H1 (cell line): ENCODE measurements at regions not wholly inside any gene's neighbourhood (a gene's known extent, or its start where the extent isn't known, plus 50 kb on each side); places are given as distances from the start of the nearest gene placed in this dataset.

Experiments used
- CTCF ChIA-PET: fragments of 300-600 bp; sonication (Branson Sonifier 250); formaldehyde crosslinking; loops from one replicate; lab custom pipeline; 2021; ENCODE audit not compliant: partially characterized antibody; lab: Charles Lee
- POLR2A ChIA-PET: fragments of 300-600 bp; sonication (Branson Sonifier 250); formaldehyde crosslinking; loops from one replicate; lab custom pipeline; 2021; ENCODE audit warnings: inconsistent platforms; ENCODE audit not compliant: partially characterized antibody; lab: Charles Lee
- DNase-seq, 2 experiments: peaks; one replicate each; pipeline versions ENCODE4 v3.0.0 to v3.0.0-alpha.2; 2010 to 2022; ENCODE audit warnings: low spot score in 2 of 2, low read depth in 1 of 2, mixed read lengths in 1 of 2
- FAIRE-seq: peaks from 2 replicates; lab custom pipeline; 2011; peaks lifted over from hg19 to GRCh38; lab: Jason Lieb, UNC
- H2AFZ ChIP-seq: 2 replicates; pipeline ENCODE4 v1.8.1; 2012; ENCODE audit warnings: low read length, inconsistent platforms
- H2AK5ac ChIP-seq: 2 replicates; pipeline ENCODE4 v1.6.1; 2013; ENCODE audit warnings: low read depth, low read length
- H2BK120ac ChIP-seq: replicated peaks from 2 replicates; pipeline ENCODE3; 2013; ENCODE audit warnings: low read depth, low read length, inconsistent platforms
- H2BK12ac ChIP-seq: 2 replicates; pipeline ENCODE4 v1.6.1; 2013; ENCODE audit warnings: low read depth, low read length
- H2BK15ac ChIP-seq: 2 replicates; pipeline ENCODE4 v1.6.1; 2013; ENCODE audit warnings: low read length
- H2BK20ac ChIP-seq: 2 replicates; pipeline ENCODE4 v1.6.1; 2013; ENCODE audit warnings: low read length
- H2BK5ac ChIP-seq: 2 replicates; pipeline ENCODE4 v1.6.1; 2013; ENCODE audit warnings: low read depth, low read length
- H3K14ac ChIP-seq: 2 replicates; pipeline ENCODE4 v1.6.1; 2013; ENCODE audit warnings: inconsistent platforms; ENCODE audit not compliant: insufficient read length
- H3K18ac ChIP-seq: 2 replicates; pipeline ENCODE4 v1.6.1; 2013; ENCODE audit warnings: low read length; ENCODE audit errors: extremely low read depth
- H3K23ac ChIP-seq: 2 replicates; pipeline ENCODE4 v1.6.1; 2013; ENCODE audit warnings: inconsistent platforms; ENCODE audit not compliant: insufficient read length
- H3K23me2 ChIP-seq: 2 replicates; pipeline ENCODE4 v1.6.1; 2013; ENCODE audit warnings: low read depth, low read length
- H3K27ac ChIP-seq: 2 replicates; pipeline ENCODE4 v1.6.1; 2011; ENCODE audit warnings: low read depth, low read length, inconsistent platforms
- H3K27me3 ChIP-seq, 4 experiments: replicated peaks in 1 of 4; 1 replicate in 1 of 4; 2 replicates in 3 of 4; pipeline versions ENCODE4 v1.6.1 to v1.8.1; 2011 to 2013; ENCODE audit warnings: low read length in 3 of 4, mild to moderate bottlenecking in 3 of 4, inconsistent platforms in 2 of 4, mixed read lengths in 2 of 4, moderate library complexity in 1 of 4; ENCODE audit not compliant: control insufficient read depth in 3 of 4, insufficient read depth in 3 of 4; ENCODE audit errors: extremely low read depth in 1 of 4
- H3K36me3 ChIP-seq, 4 experiments: 2 replicates each; pipeline versions ENCODE4 v1.6.1 to v1.8.1; 2011 to 2013; ENCODE audit warnings: mild to moderate bottlenecking in 4 of 4, low read length in 3 of 4, moderate library complexity in 2 of 4, control low read depth in 1 of 4, inconsistent platforms in 1 of 4; ENCODE audit not compliant: insufficient read depth in 4 of 4, control insufficient read depth in 2 of 4
- H3K4ac ChIP-seq: replicated peaks from 2 replicates; pipeline ENCODE3; 2013; ENCODE audit warnings: low read length, low read depth, mixed read lengths, inconsistent platforms; ENCODE audit not compliant: insufficient read length
- H3K4me1 ChIP-seq, 4 experiments: replicated peaks in 1 of 4; 1 replicate in 1 of 4; 2 replicates in 3 of 4; pipeline versions ENCODE4 v1.6.1 to v1.8.1; 2011 to 2013; ENCODE audit warnings: low read length in 3 of 4, inconsistent platforms in 2 of 4, mixed read lengths in 1 of 4; ENCODE audit not compliant: insufficient read depth in 4 of 4, control insufficient read depth in 3 of 4
- H3K4me2 ChIP-seq, 2 experiments: 2 replicates each; pipeline versions ENCODE4 v1.6.1 to v1.8.1; 2011 to 2013; ENCODE audit warnings: low read depth in 2 of 2, low read length in 2 of 2, control low read depth in 1 of 2, inconsistent platforms in 1 of 2, mild to moderate bottlenecking in 1 of 2; ENCODE audit not compliant: insufficient read depth in 1 of 2
- H3K4me3 ChIP-seq, 4 experiments: fragments of 200-600, 300-600 bp in 1 of 4; sonication (generic), shearing (Covaris generic), sonication (Bioruptor Twin) in 1 of 4; 2 replicates each; pipeline versions ENCODE4 v1.5.1 to v1.8.1; 2011 to 2016; ENCODE audit warnings: low read length in 4 of 4, low read depth in 3 of 4, control low read depth in 2 of 4, inconsistent platforms in 2 of 4, mild to moderate bottlenecking in 2 of 4, mixed read lengths in 1 of 4, moderate library complexity in 1 of 4; ENCODE audit not compliant: insufficient read depth in 2 of 4; ENCODE audit errors: extremely low read depth in 1 of 4
- H3K56ac ChIP-seq: replicated peaks from 2 replicates; pipeline ENCODE3; 2013; ENCODE audit warnings: low read depth, mild to moderate bottlenecking, mixed read lengths, low read length, inconsistent platforms; ENCODE audit not compliant: insufficient read length
- H3K79me1 ChIP-seq: 2 replicates; pipeline ENCODE4 v1.6.1; 2013; ENCODE audit warnings: low read depth, low read length, control low read depth
- H3K79me2 ChIP-seq, 2 experiments: 2 replicates each; pipeline versions ENCODE4 v1.6.1 to v1.8.1; 2012 to 2013; ENCODE audit warnings: low read length in 2 of 2, mild to moderate bottlenecking in 2 of 2, inconsistent platforms in 1 of 2; ENCODE audit not compliant: insufficient read depth in 2 of 2, control insufficient read depth in 1 of 2
- H3K9ac ChIP-seq, 4 experiments: replicated peaks in 1 of 4; 1 replicate in 1 of 4; 2 replicates in 3 of 4; pipeline versions ENCODE4 v1.6.1 to v1.8.1; 2011 to 2013; ENCODE audit warnings: low read depth in 3 of 4, low read length in 3 of 4, control low read depth in 2 of 4, mild to moderate bottlenecking in 2 of 4, moderate library complexity in 2 of 4, inconsistent platforms in 1 of 4; ENCODE audit errors: extremely low read depth in 1 of 4
- H3K9me3 ChIP-seq, 2 experiments: 2 replicates each; pipeline versions ENCODE4 v1.6.1 to v1.8.1; 2012 to 2013; ENCODE audit warnings: mild to moderate bottlenecking in 2 of 2, moderate library complexity in 2 of 2, control low read depth in 1 of 2, inconsistent platforms in 1 of 2, low read depth in 1 of 2, low read length in 1 of 2, mixed read lengths in 1 of 2; ENCODE audit not compliant: insufficient read depth in 2 of 2
- H4K20me1 ChIP-seq, 2 experiments: replicated peaks in 1 of 2; 2 replicates each; pipeline versions ENCODE3 to v1.8.1; 2011 to 2013; ENCODE audit warnings: inconsistent platforms in 2 of 2, low read length in 2 of 2, mild to moderate bottlenecking in 1 of 2; ENCODE audit not compliant: insufficient read depth in 2 of 2, control insufficient read depth in 1 of 2
- H4K5ac ChIP-seq: 2 replicates; pipeline ENCODE4 v1.6.1; 2013; ENCODE audit warnings: low read length, low read depth, mixed read lengths, inconsistent platforms; ENCODE audit not compliant: insufficient read length
- H4K8ac ChIP-seq: 2 replicates; pipeline ENCODE4 v1.8.0; 2013; ENCODE audit warnings: mild to moderate bottlenecking, moderate library complexity, low read length, inconsistent platforms; ENCODE audit not compliant: insufficient read depth; ENCODE audit errors: extremely low read depth
- H4K91ac ChIP-seq: replicated peaks from 2 replicates; pipeline ENCODE3; 2013; ENCODE audit warnings: low read length, mixed read lengths, inconsistent platforms; ENCODE audit not compliant: insufficient read length
- SIX5 ChIP-seq: IDR thresholded peaks from 2 replicates; pipeline ENCODE4 v1.6.1; 2011; ENCODE audit warnings: mild to moderate bottlenecking, low read depth, low read length
- WGBS, 2 experiments: shearing (Covaris generic) in 1 of 2; methylation state at CpG; one replicate each; pipeline versions ENCODE4 v1.1.6 to v1.1.7; 2013 to 2015; ENCODE audit warnings: low lambda C conversion rate in 2 of 2, mixed read lengths in 2 of 2, inconsistent platforms in 1 of 2, low coverage in 1 of 2, missing lambda C conversion rate in 1 of 2; ENCODE audit not compliant: insufficient replicate concordance in 2 of 2, insufficient coverage in 1 of 2, insufficient read length in 1 of 2; ENCODE audit errors: extremely low coverage in 1 of 2, missing lambda C conversion rate in 1 of 2; 5-methylcytosine and 5-hydroxymethylcytosine counted together

- no peaks in the 10 kb centered on the region for H3K79me2 ChIP-seq
- no peaks in the 10 kb centered on the region for H3K23me2 ChIP-seq
- no peak overlapping the region for H4K5ac ChIP-seq
- H3K4ac ChIP-seq = no peak overlapping the region
- no peaks in the 10 kb centered on the region for H3K27me3 ChIP-seq
- no peak overlapping the region for H2BK5ac ChIP-seq
- H2BK120ac ChIP-seq = no peak overlapping the region
- no peak overlapping the region for H2AK5ac ChIP-seq
- no peak overlapping the region for H2BK20ac ChIP-seq
- POLR2A ChIA-PET = interaction anchor here (1.1 kb wide), 1 partner anchor 24 kb away, joined by 3 read pairs; no protein-coding TSS in a partner anchor
- H3K4me1 ChIP-seq = no peaks in the 10 kb centered on the region
- H4K20me1 ChIP-seq = no peaks in the 10 kb centered on the region
- CTCF ChIA-PET = interaction anchor here (1.0 to 1.1 kb wide), 2 partner anchors 26 to 192 kb away, joined by 3 read pairs; no protein-coding TSS in a partner anchor
- no peak overlapping the region for H3K56ac ChIP-seq
- no peak overlapping the region for H3K14ac ChIP-seq
- H2BK12ac ChIP-seq = no peak overlapping the region
- no peak overlapping the region for H3K23ac ChIP-seq
- no peak overlapping the region for H3K27ac ChIP-seq
- no peaks in the 10 kb centered on the region for H3K9me3 ChIP-seq
- no peak overlapping the region for H3K18ac ChIP-seq
- H2AFZ ChIP-seq = no peak overlapping the region
- H3K4me2 ChIP-seq = no peak overlapping the region
- H3K4me3 ChIP-seq = no peak overlapping the region
- no peak overlapping the region for H3K9ac ChIP-seq
- FAIRE-seq (no peak), DNase-seq (no peak)
- no peak overlapping the region for H4K91ac ChIP-seq
- no peak overlapping the region for H4K8ac ChIP-seq
- H3K36me3 ChIP-seq = no peaks in the 10 kb centered on the region
- no peaks in the 10 kb centered on the region for H3K79me1 ChIP-seq
- H2BK15ac ChIP-seq = no peak overlapping the region
- 83% methylated on average over 4 of the region's 4 CpGs; no CpG with 5 or more reads in 1 of the 2 experiments for WGBS, 2 experiments
- no peak for TF ChIP-seq SIX5
These were observed 142.4 kb upstream of the RBBP8 start for GRCh38 chr18:22790545-22791309.
